ENCODE measurements at regions not wholly inside any gene's neighbourhood (a gene's known extent, or its start where the extent isn't known, plus 50 kb on each side); places are given as distances from the start of the nearest gene placed in this dataset.
"Not testable (repeated sequence)": the region's sequence is repeated elsewhere in the genome, so short reads cannot be mapped to it uniquely, and the experiment has no call there.

DNA sequence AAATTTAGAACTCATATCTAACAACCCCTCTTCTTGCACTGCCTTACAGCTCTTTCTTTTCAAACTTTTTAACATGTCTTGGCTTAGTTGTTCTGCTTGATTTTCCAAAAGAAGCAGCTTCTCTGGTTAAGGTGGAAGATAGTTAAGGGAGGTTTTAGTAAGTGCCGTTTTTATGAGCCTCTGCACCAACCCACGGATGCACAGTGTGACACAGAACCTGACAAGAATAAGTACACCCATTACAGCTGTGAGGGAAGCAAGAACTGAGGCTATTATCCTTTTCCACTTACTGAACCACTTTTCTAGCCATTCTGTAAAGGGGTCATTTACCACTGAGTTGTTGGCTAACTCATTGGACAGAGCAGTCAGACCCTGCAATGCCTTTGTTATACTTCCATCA lies 336.0 kb upstream of the PCDH10 start:
- TF ChIP-seq POLR2A (IDR thresholded peaks at IDR 0.05), result not testable (repeated sequence)
- TF ChIP-seq, protein P1, sequence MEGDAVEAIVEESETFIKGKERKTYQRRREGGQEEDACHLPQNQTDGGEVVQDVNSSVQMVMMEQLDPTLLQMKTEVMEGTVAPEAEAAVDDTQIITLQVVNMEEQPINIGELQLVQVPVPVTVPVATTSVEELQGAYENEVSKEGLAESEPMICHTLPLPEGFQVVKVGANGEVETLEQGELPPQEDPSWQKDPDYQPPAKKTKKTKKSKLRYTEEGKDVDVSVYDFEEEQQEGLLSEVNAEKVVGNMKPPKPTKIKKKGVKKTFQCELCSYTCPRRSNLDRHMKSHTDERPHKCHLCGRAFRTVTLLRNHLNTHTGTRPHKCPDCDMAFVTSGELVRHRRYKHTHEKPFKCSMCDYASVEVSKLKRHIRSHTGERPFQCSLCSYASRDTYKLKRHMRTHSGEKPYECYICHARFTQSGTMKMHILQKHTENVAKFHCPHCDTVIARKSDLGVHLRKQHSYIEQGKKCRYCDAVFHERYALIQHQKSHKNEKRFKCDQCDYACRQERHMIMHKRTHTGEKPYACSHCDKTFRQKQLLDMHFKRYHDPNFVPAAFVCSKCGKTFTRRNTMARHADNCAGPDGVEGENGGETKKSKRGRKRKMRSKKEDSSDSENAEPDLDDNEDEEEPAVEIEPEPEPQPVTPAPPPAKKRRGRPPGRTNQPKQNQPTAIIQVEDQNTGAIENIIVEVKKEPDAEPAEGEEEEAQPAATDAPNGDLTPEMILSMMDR (IDR thresholded peaks at IDR 0.05), result not testable (repeated sequence)

Measured in prostate gland (tissue), 2 donors.